Coronary artery (tissue), 2 donors: ENCODE measurements at regions not wholly inside any gene's neighbourhood (a gene's known extent, or its start where the extent isn't known, plus 50 kb on each side); places are given as distances from the start of the nearest gene placed in this dataset.

Experiments
- DNase-seq: peaks from one replicate; pipeline ENCODE4 v3.0.0-alpha.2; 2017; ENCODE audit warnings: low spot score
- H3K27ac ChIP-seq, 2 donors: fragments of 200-600 bp; sonication (generic); one replicate each; pipeline ENCODE4 v1.5.1; 2016 to 2019
- H3K4me3 ChIP-seq: fragments of 200-600 bp; sonication (generic); 2 replicates; pipeline ENCODE4 v1.5.1; 2016; ENCODE audit warnings: mild to moderate bottlenecking, moderate library complexity
- CTCF ChIP-seq: fragments of 200-600 bp; sonication (generic); IDR thresholded peaks from one replicate; pipeline ENCODE4 v1.5.1; 2019; ENCODE audit warnings: antibody characterized with exemption

- Histone ChIP-seq H3K27ac (no peak overlapping the region), H3K4me3 (no peak overlapping the region)
- no peak for DNase-seq
- peak; percentile 30 for TF ChIP-seq CTCF
These were observed 263.6 kb downstream of the DUSP10 start for GRCh38 chr1:221478050-221478949.

GRCh38 chr1:221487781-221488524 is 253.9 kb downstream of the DUSP10 start:
- TF ChIP-seq CTCF = no peak

GRCh38 chr1:221488550-221488949 is 253.3 kb downstream of the DUSP10 start:
- no peak for DNase-seq
- no peak overlapping the region for H3K27ac ChIP-seq
- H3K4me3 ChIP-seq = no peak overlapping the region
- no peak for TF ChIP-seq CTCF

More at GRCh38 chr1:221487781-221488524, 253.9 kb downstream of the DUSP10 start:
- no peak for DNase-seq
- no peak overlapping the region for H3K4me3 ChIP-seq
- H3K27ac ChIP-seq = no peak overlapping the region

- H3K4me3 ChIP-seq = no peak overlapping the region
- no peak for DNase-seq
- no peak overlapping the region for H3K27ac ChIP-seq
- no peak for TF ChIP-seq CTCF
These were observed 247.2 kb downstream of the DUSP10 start for GRCh38 chr1:221494670-221495069.

GRCh38 chr1:221497046-221497445 is 244.8 kb downstream of the DUSP10 start:
- no peak overlapping the region for H3K4me3 ChIP-seq
- no peak for TF ChIP-seq CTCF
- DNase-seq = no peak
- H3K27ac ChIP-seq = no peak overlapping the region

GRCh38 chr1:221503268-221503667 is 238.6 kb downstream of the DUSP10 start:
- no peak for DNase-seq
- Histone ChIP-seq H3K27ac (no peak overlapping the region), H3K4me3 (no peak overlapping the region)
- TF ChIP-seq CTCF = no peak
